ENCODE measurements at regions not wholly inside any gene's neighbourhood (a gene's known extent, or its start where the extent isn't known, plus 50 kb on each side); places are given as distances from the start of the nearest gene placed in this dataset.

GRCh38 chr10:111221682-111222480 is 145.1 kb downstream of the ADRA2A start:
- no peak for DNase-seq
- 80% methylated on average over 10 of the region's 10 CpGs for WGBS, 2 donors
- Histone ChIP-seq H3K27ac (no peak overlapping the region), H3K36me3 (no peaks in the 10 kb centered on the region), H3K27me3 (no peaks in the 10 kb centered on the region), H3K4me1 (no peaks in the 10 kb centered on the region), H3K9me3 (no peaks in the 10 kb centered on the region), H3K4me3 (no peak overlapping the region)
- intact Hi-C loops (cut with DNase I), result no loop called here
- TF ChIP-seq EP300 (IDR thresholded peaks at IDR 0.05) (no peak), CTCF (IDR thresholded peaks at IDR 0.05) (no peak), POLR2AphosphoS5 (IDR thresholded peaks at IDR 0.05) (no peak), POLR2A (IDR thresholded peaks at IDR 0.05) (no peak)

GRCh38 chr10:111222961-111223360 is 146.1 kb downstream of the ADRA2A start:
- TF ChIP-seq EP300 (IDR thresholded peaks at IDR 0.05), result no peak
- no peak for TF ChIP-seq POLR2AphosphoS5 (IDR thresholded peaks at IDR 0.05)
- no peak for TF ChIP-seq POLR2A (IDR thresholded peaks at IDR 0.05)
- TF ChIP-seq CTCF (IDR thresholded peaks at IDR 0.05), result no peak
- no peaks in the 10 kb centered on the region for H3K4me1 ChIP-seq
- H3K27ac ChIP-seq, result no peak overlapping the region
- no peak for DNase-seq
- no peaks in the 10 kb centered on the region for H3K27me3 ChIP-seq
- no peaks in the 10 kb centered on the region for H3K9me3 ChIP-seq
- 74 to 78% methylated on average over 4 of the region's 4 CpGs for WGBS, 2 donors
- intact Hi-C loops (cut with DNase I), result no loop called here
- no peak overlapping the region for H3K4me3 ChIP-seq
- no peaks in the 10 kb centered on the region for H3K36me3 ChIP-seq

- Histone ChIP-seq H3K9me3 (no peaks in the 10 kb centered on the region), H3K4me1 (no peaks in the 10 kb centered on the region), H3K4me3 (no peak overlapping the region), H3K27ac (no peak overlapping the region), H3K36me3 (no peaks in the 10 kb centered on the region), H3K27me3 (peaks cover 0 to 5% (median 0%) of the 10 kb centered on the region in 3 donors)
- intact Hi-C loops (cut with DNase I), result no loop called here
- TF ChIP-seq POLR2A (IDR thresholded peaks at IDR 0.05) (no peak), POLR2AphosphoS5 (IDR thresholded peaks at IDR 0.05) (no peak), EP300 (IDR thresholded peaks at IDR 0.05) (no peak), CTCF (IDR thresholded peaks at IDR 0.05) (no peak)
- WGBS, 2 donors, result 39 to 43% methylated on average over 5 of the region's 5 CpGs
- DNase-seq, result no peak
Measured at GRCh38 chr10:111231779-111232178, 154.9 kb downstream of the ADRA2A start.

- no peaks in the 10 kb centered on the region for H3K4me1 ChIP-seq
- H3K9me3 ChIP-seq, result no peaks in the 10 kb centered on the region
- no peak overlapping the region for H3K27ac ChIP-seq
- no peaks in the 10 kb centered on the region for H3K36me3 ChIP-seq
- 22 to 59% methylated on average over 1 of the region's 1 CpG for WGBS, 2 donors
- no peak overlapping the region for H3K4me3 ChIP-seq
- TF ChIP-seq POLR2AphosphoS5 (IDR thresholded peaks at IDR 0.05), result no peak
- TF ChIP-seq POLR2A (IDR thresholded peaks at IDR 0.05), result no peak
- no peak for TF ChIP-seq EP300 (IDR thresholded peaks at IDR 0.05)
- no peak for TF ChIP-seq CTCF (IDR thresholded peaks at IDR 0.05)
- intact Hi-C loops (cut with DNase I), result no loop called here
- no peak for DNase-seq
- H3K27me3 ChIP-seq, result peaks cover 0 to 5% (median 0%) of the 10 kb centered on the region in 3 donors
Measured at GRCh38 chr10:111233439-111233838, 156.6 kb downstream of the ADRA2A start.

All from sigmoid colon (tissue), 6 donors.